ENCODE measurements at regions not wholly inside any gene's neighbourhood (a gene's known extent, or its start where the extent isn't known, plus 50 kb on each side); places are given as distances from the start of the nearest gene placed in this dataset.

DNA sequence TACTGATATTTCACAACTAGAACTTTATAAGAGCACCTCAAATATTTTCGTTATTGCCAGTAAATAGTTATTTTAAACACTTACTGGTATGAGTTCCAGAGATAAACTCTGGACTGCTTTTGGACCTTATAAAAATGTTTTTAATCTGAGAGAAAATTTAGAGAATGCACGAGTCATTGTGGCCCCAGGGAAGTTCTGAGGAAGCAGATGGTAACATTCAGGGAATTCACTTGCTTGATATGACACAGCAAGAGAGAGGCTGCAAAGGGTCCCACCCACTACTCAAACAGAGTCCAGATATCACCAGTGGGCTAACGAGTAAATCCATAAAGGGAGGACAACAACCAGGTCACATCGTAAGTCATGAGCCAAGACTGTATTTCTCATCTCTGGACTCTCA is 526.8 kb downstream of the TDRD15 start:
- FAIRE-seq = no peak

DNA sequence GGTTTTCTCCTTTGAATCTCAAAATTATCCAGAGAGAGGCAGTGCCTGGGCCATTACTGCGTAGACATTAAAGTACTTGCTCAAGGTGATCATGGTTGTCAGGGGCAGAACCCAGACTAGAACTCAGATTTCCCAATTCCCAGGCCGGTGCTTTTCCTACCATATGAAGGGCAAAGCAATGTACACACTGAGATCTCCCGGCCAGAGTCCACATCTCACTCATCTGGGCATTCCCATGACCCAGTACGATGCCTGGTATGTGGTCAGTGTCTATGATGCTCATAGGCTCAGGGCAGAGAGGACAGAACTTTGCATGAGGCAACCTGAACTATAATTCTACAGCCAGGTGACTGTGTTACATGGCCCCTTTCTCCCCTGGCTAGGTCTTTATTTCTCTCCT is 531.4 kb downstream of the TDRD15 start:
- FAIRE-seq = no peak

DNA sequence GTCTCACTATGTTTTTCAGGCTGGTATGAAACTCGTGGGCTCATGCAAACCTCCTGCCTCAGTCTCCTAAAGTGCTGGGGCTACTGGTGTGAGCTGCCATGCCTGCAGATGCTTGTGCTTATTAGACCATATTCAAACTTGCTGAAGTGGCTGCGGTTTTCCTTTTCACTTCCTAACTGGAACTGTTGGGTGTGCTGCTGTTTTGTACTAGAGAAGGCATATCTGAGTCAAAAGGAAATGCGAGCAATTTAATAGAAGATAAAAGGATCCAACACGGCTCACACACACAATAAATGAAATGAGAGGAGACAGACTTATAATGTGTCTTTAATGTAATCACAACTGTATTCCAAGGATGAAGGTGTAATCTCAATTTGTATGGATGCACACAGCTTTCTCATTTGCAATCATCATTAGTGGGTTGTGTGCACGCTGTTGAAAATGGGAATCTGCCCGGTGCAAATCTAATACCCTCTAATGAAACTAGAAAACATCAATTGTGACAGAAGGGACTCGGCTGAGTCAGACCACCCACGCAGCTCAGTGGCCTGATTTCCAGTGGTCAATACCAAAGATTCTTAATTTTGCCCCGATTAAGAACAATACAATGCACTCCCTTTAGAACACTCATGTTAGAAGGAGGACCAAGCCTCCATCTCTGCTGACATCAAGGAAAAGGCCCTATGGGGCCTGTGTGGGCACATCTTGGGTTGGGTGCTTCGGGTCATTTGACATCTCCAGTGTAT is 532.7 kb downstream of the TDRD15 start:
- FAIRE-seq = no peak

GRCh38 chr2:21657445-21657844 is 533.7 kb downstream of the TDRD15 start:
- FAIRE-seq = no peak

GRCh38 chr2:21658269-21658668 is 534.5 kb downstream of the TDRD15 start:
- no peak for FAIRE-seq

- no peak for FAIRE-seq
These were observed 535.2 kb downstream of the TDRD15 start for GRCh38 chr2:21658907-21659477.

GRCh38 chr2:21664083-21664482 is 540.3 kb downstream of the TDRD15 start:
- FAIRE-seq = no peak

GRCh38 chr2:21667638-21668037 is 543.9 kb downstream of the TDRD15 start:
- no peak for FAIRE-seq

DNA sequence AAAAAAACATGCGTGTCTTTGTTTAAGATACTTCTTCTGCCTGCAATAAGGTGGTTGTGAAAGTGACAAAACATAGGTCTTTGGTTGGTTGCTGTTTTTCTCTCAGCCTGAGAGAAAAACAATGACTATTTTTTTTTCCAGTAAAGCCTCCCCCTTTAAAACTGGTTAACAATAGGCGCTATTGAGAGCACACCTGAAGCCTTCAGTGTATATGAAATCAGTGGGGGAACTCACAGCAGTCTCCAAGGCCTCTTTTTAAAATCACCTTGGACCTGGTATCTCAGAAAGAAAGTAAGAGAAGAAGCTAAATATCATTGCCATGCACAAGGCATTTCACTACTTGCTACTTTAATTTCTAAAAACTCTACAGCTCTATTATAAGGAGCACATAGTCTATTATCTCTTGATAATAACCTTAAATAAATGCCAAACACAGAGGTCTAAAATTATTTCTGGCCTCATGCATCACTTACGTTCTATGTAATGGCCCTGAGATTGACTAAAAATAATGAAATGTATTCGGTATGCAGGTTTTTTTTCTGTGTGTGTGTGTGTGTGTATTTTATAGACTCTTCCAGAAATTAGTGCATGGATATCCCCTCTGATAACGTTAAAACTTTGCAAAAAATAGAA is 544.4 kb downstream of the TDRD15 start:
- FAIRE-seq = no peak

DNA sequence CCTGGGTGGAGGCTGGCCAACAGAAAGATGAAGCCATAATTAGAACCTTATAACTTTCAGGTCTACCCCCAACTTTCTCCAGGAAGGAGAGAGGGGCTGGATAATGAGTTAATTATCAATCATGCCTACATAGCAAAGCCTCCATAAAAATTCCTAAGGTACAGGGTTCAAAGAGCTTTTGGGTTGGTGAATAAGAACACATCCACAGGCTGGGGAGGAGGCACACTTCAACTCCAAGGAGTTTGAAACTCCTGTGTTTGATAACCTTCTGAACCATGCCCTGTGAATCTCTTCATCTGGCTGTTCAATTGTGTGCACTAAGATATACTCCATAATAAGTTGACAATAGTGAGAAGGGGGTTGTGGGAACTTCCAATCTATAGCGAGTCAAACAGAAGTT is 552.3 kb downstream of the TDRD15 start:
- FAIRE-seq = no peak

- FAIRE-seq = no peak
These were observed 552.9 kb downstream of the TDRD15 start for GRCh38 chr2:21676676-21677075.

DNA sequence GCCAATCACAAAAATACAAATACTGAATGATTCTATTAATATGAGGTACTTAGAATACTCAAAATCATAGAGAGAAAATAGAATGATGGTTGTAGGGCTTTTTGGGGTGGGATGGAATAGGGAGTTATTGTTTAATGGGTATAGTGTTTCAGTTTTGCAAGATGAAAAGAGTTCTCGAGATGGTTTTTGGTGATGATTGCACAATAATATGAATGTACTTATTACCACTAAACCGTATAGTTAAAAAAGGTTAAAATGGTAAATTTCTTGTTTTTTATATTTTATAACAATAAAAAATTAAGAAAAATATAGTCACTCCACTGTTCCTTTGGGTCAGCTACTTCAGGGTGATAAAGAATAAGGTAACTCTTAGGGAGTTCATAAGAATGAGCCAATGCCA is 560.1 kb downstream of the TDRD15 start:
- FAIRE-seq = no peak

- FAIRE-seq = no peak
These were observed 563.8 kb downstream of the TDRD15 start for GRCh38 chr2:21687589-21687988.

- FAIRE-seq = no peak
These were observed 566.2 kb downstream of the TDRD15 start for GRCh38 chr2:21690005-21690404.

- FAIRE-seq = no peak
These were observed 569.3 kb downstream of the TDRD15 start for GRCh38 chr2:21693081-21693480.

GRCh38 chr2:21694079-21694878 is 570.5 kb downstream of the TDRD15 start:
- no peak for FAIRE-seq

DNA sequence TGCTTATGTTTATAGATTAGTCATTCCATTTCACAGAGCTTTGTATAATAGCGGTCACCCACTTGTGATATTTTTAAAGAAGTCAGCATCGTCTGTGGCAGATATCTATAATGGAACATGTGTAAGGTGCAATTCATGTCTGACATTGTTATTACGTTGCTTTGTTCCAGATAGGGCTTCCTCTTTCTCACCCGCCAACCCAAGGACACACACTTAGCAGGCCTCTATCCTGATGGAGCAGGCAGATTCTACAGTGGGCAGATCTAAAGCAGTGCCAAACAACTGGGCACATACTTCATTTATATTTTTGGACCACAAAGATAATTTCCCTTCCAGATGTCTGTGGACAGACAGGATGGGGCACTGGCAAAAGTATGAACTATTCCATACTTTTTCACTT is 573.1 kb downstream of the TDRD15 start:
- no peak for FAIRE-seq

GRCh38 chr2:21700644-21701043 is 576.9 kb downstream of the TDRD15 start:
- FAIRE-seq = no peak

DNA sequence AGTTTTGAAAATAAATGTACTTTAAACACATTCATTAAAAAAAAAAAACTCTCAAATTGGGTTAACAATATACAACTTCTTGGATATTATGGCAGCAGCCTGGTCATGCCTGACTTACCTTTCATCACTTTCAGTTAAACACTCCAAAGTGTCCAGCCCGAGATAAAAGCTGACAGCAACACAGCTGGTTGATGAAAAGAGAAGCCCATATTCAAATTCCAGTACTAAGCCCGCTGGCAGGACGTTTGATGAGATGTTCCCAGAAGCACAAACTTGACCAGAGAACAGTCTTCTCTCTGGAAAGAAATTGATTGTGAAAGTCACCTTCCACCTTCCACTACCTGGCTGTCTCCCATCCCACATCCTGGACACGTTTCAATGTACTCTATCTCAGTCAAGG is 586.3 kb downstream of the TDRD15 start:
- no peak for FAIRE-seq

DNA sequence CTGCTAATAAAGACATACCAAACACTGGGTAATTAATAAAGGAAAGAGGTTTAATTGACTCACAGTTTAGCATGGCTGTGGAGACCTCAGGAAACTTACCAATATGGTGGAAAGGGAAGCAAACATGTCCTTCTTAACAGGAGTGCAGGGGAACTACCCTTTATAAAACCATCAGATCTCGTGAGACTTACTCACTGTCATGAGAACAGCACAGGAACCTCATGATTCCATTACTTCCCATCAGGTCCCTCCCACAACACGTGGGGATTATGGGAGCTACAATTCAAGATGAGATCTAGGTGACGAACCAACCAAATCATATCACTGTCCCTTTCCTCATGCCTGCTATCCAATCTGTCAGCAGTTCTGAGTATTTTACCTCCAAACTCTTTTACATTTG is 586.7 kb downstream of the TDRD15 start:
- FAIRE-seq = no peak

DNA sequence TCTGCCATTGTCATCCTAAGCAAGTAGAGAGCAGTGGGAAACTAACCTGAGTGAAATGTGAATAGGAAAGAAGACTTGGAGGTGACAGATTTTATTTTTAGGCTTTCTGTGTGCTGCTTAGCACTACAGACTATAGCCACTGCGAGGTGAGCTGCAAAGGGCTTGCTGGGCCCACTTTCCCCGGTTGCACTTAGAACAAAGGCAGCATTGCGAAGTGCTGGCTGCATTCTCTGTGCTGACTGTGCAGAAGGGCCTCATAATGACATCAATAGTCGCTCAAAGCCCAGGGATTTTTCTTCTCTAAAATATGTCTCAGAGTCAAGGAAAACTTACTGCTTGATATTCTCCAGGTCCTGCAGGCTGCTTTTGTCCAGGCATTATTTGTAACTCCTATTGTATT is 592.1 kb downstream of the TDRD15 start:
- no peak for FAIRE-seq

DNA sequence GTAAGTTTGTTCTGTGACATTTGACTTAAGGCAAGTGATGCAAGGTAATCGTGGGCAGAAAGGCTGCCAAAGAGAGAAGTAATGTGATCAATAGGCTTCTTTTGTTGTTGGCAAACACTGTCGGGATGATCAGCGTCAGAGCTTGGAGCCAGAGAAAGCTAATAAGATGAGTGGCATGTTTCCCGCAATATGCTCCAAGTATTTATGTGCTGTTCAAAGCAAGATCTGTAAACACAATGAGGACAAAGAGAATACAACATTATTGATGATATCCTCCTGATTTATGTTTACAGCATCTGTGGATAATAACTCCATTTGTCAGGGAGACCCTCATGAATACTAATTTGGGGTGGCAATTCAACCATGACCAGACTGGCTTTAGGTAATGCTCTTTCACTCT is 603.3 kb downstream of the TDRD15 start:
- no peak for FAIRE-seq

DNA sequence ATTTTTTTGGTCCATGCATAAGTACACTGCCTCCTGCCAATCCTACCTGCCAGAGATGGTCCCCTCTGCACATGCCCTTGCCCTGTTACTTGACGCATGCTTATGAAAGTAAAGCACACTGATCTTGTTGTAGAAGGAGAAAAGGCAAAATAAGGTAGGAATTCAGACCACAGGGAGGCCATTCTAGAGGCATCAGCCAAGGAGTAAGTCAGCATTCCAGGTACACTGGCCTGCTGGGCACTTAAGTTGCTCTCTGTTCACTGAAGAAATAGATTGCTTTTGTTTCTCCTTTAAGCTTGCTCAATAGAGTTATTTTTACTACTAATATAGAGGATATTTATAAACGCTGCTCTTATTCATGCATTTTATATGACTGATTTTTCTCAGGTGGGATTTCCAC is 604.4 kb downstream of the TDRD15 start:
- FAIRE-seq = no peak

GRCh38 chr2:21730141-21730540 is 606.4 kb downstream of the TDRD15 start:
- FAIRE-seq = no peak
